ENCODE measurements at regions not wholly inside any gene's neighbourhood (a gene's known extent, or its start where the extent isn't known, plus 50 kb on each side); places are given as distances from the start of the nearest gene placed in this dataset.
"Not testable (repeated sequence)": the region's sequence is repeated elsewhere in the genome, so short reads cannot be mapped to it uniquely, and the experiment has no call there.

- H3K27me3 ChIP-seq (ENCODE audit: control insufficient read depth, insufficient read depth): no peaks in the 10 kb centered on the region
- DNase-seq (no peak), ATAC-seq (no peak)
- H3K9me3 ChIP-seq (ENCODE audit: control insufficient read depth, low read length): no peaks in the 10 kb centered on the region
- no peak overlapping the region for H3K27ac ChIP-seq (ENCODE audit: low read length)
- no peak overlapping the region for H3K4me3 ChIP-seq (ENCODE audit: low read length)
- 78% methylated on average over 4 of the region's 4 CpGs for WGBS
- H3K4me1 ChIP-seq (ENCODE audit: control insufficient read depth, insufficient read depth, low read length): no peaks in the 10 kb centered on the region
- intact Hi-C loops (cut with DNase I): no loop called here
Observed at GRCh38 chr17:5962371-5962770, 107.8 kb upstream of the WSCD1 start.

GRCh38 chr17:5971969-5972368 is 98.2 kb upstream of the WSCD1 start:
- intact Hi-C loops (cut with DNase I): no loop called here

GRCh38 chr17:5973410-5973809 is 96.8 kb upstream of the WSCD1 start:
- Histone ChIP-seq H3K4me3 (ENCODE audit: low read length) (no peak overlapping the region), H3K4me1 (ENCODE audit: control insufficient read depth, insufficient read depth, low read length) (no peaks in the 10 kb centered on the region), H3K9me3 (ENCODE audit: control insufficient read depth, low read length) (peaks cover 9% of the 10 kb centered on the region), H3K27ac (ENCODE audit: low read length) (no peak overlapping the region), H3K27me3 (ENCODE audit: control insufficient read depth, insufficient read depth) (no peaks in the 10 kb centered on the region)
- ATAC-seq (no peak), DNase-seq (no peak)
- intact Hi-C loops (cut with DNase I): no loop called here
- 68% methylated on average over 3 of the region's 3 CpGs for WGBS

More at GRCh38 chr17:5971969-5972368, 98.2 kb upstream of the WSCD1 start:
- Histone ChIP-seq H3K27ac (ENCODE audit: low read length) (no peak overlapping the region), H3K9me3 (ENCODE audit: control insufficient read depth, low read length) (peaks cover 9% of the 10 kb centered on the region), H3K27me3 (ENCODE audit: control insufficient read depth, insufficient read depth) (no peaks in the 10 kb centered on the region), H3K4me1 (ENCODE audit: control insufficient read depth, insufficient read depth, low read length) (no peaks in the 10 kb centered on the region), H3K4me3 (ENCODE audit: low read length) (no peak overlapping the region)
- ATAC-seq (no peak), DNase-seq (no peak)
- WGBS: 59% methylated on average over 1 of the region's 1 CpG

- no peak overlapping the region for H3K4me3 ChIP-seq (ENCODE audit: low read length)
- no peaks in the 10 kb centered on the region for H3K4me1 ChIP-seq (ENCODE audit: control insufficient read depth, insufficient read depth, low read length)
- ATAC-seq (no peak), DNase-seq (no peak)
- intact Hi-C loops (cut with DNase I): no loop called here
- peaks cover 9% of the 10 kb centered on the region for H3K9me3 ChIP-seq (ENCODE audit: control insufficient read depth, low read length)
- H3K27me3 ChIP-seq (ENCODE audit: control insufficient read depth, insufficient read depth): no peaks in the 10 kb centered on the region
- WGBS: 21% methylated on average over 3 of the region's 3 CpGs
- no peak overlapping the region for H3K27ac ChIP-seq (ENCODE audit: low read length)
Observed at GRCh38 chr17:5975661-5976060, 94.5 kb upstream of the WSCD1 start.

GRCh38 chr17:5976251-5976650 is 93.9 kb upstream of the WSCD1 start:
- WGBS: 43% methylated on average over 6 of the region's 6 CpGs
- intact Hi-C loops (cut with DNase I): no loop called here
- DNase-seq (no peak), ATAC-seq (no peak)
- H3K4me3 ChIP-seq (ENCODE audit: low read length): no peak overlapping the region
- peaks cover 9% of the 10 kb centered on the region for H3K9me3 ChIP-seq (ENCODE audit: control insufficient read depth, low read length)
- H3K4me1 ChIP-seq (ENCODE audit: control insufficient read depth, insufficient read depth, low read length): no peaks in the 10 kb centered on the region
- no peaks in the 10 kb centered on the region for H3K27me3 ChIP-seq (ENCODE audit: control insufficient read depth, insufficient read depth)
- H3K27ac ChIP-seq (ENCODE audit: low read length): no peak overlapping the region

- no peaks in the 10 kb centered on the region for H3K27me3 ChIP-seq (ENCODE audit: control insufficient read depth, insufficient read depth)
- intact Hi-C loops (cut with DNase I): no loop called here
- no peaks in the 10 kb centered on the region for H3K4me1 ChIP-seq (ENCODE audit: control insufficient read depth, insufficient read depth, low read length)
- H3K27ac ChIP-seq (ENCODE audit: low read length): no peak overlapping the region
- WGBS: 68% methylated on average over 7 of the region's 7 CpGs
- DNase-seq (no peak), ATAC-seq (no peak)
- no peak overlapping the region for H3K4me3 ChIP-seq (ENCODE audit: low read length)
- peaks cover 3% of the 10 kb centered on the region for H3K9me3 ChIP-seq (ENCODE audit: control insufficient read depth, low read length)
Observed at GRCh38 chr17:5978496-5978895, 91.7 kb upstream of the WSCD1 start.

- Histone ChIP-seq H3K4me3 (ENCODE audit: low read length) (no peak overlapping the region), H3K27ac (ENCODE audit: low read length) (no peak overlapping the region), H3K27me3 (ENCODE audit: control insufficient read depth, insufficient read depth) (peaks cover 3% of the 10 kb centered on the region), H3K9me3 (ENCODE audit: control insufficient read depth, low read length) (no peaks in the 10 kb centered on the region), H3K4me1 (ENCODE audit: control insufficient read depth, insufficient read depth, low read length) (no peaks in the 10 kb centered on the region)
- DNase-seq: no peak
- ATAC-seq: no peak
- 79% methylated on average over 6 of the region's 6 CpGs for WGBS
- intact Hi-C loops (cut with DNase I): no loop called here
Observed at GRCh38 chr17:5980941-5981340, 89.2 kb upstream of the WSCD1 start.

- peaks cover 3% of the 10 kb centered on the region for H3K27me3 ChIP-seq (ENCODE audit: control insufficient read depth, insufficient read depth)
- intact Hi-C loops (cut with DNase I): no loop called here
- ATAC-seq: no peak
- no peak for DNase-seq
- no peak overlapping the region for H3K4me3 ChIP-seq (ENCODE audit: low read length)
- H3K27ac ChIP-seq (ENCODE audit: low read length): no peak overlapping the region
- H3K9me3 ChIP-seq (ENCODE audit: control insufficient read depth, low read length): no peaks in the 10 kb centered on the region
- WGBS: 84% methylated on average over 2 of the region's 2 CpGs
- no peaks in the 10 kb centered on the region for H3K4me1 ChIP-seq (ENCODE audit: control insufficient read depth, insufficient read depth, low read length)
Observed at GRCh38 chr17:5986644-5987043, 83.5 kb upstream of the WSCD1 start.

GRCh38 chr17:6000426-6000825 is 69.8 kb upstream of the WSCD1 start:
- H3K27me3 ChIP-seq (ENCODE audit: control insufficient read depth, insufficient read depth): peaks cover 2% of the 10 kb centered on the region
- peaks cover 4% of the 10 kb centered on the region for H3K9me3 ChIP-seq (ENCODE audit: control insufficient read depth, low read length)
- ATAC-seq (no peak), DNase-seq (no peak)
- intact Hi-C loops (cut with DNase I): no loop called here
- no peak overlapping the region for H3K27ac ChIP-seq (ENCODE audit: low read length)
- 64% methylated on average over 4 of the region's 4 CpGs for WGBS
- no peak overlapping the region for H3K4me3 ChIP-seq (ENCODE audit: low read length)
- no peaks in the 10 kb centered on the region for H3K4me1 ChIP-seq (ENCODE audit: control insufficient read depth, insufficient read depth, low read length)

- H3K9me3 ChIP-seq (ENCODE audit: control insufficient read depth, low read length); ATAC-seq; H3K4me3 ChIP-seq (ENCODE audit: low read length); H3K4me1 ChIP-seq (ENCODE audit: control insufficient read depth, insufficient read depth, low read length); H3K27ac ChIP-seq (ENCODE audit: low read length); DNase-seq; H3K27me3 ChIP-seq (ENCODE audit: control insufficient read depth, insufficient read depth); intact Hi-C loops (cut with DNase I): not testable (repeated sequence)
- WGBS: 74% methylated on average over 6 of the region's 6 CpGs
Observed at GRCh38 chr17:6003221-6003620, 67.0 kb upstream of the WSCD1 start.

- H3K27ac ChIP-seq (ENCODE audit: low read length): no peak overlapping the region
- H3K4me3 ChIP-seq (ENCODE audit: low read length): no peak overlapping the region
- H3K9me3 ChIP-seq (ENCODE audit: control insufficient read depth, low read length): no peaks in the 10 kb centered on the region
- intact Hi-C loops (cut with DNase I): no loop called here
- 87% methylated on average over 6 of the region's 6 CpGs for WGBS
- no peaks in the 10 kb centered on the region for H3K27me3 ChIP-seq (ENCODE audit: control insufficient read depth, insufficient read depth)
- DNase-seq (no peak), ATAC-seq (no peak)
- H3K4me1 ChIP-seq (ENCODE audit: control insufficient read depth, insufficient read depth, low read length): no peaks in the 10 kb centered on the region
Observed at GRCh38 chr17:6005939-6006338, 64.2 kb upstream of the WSCD1 start.

- H3K27me3 ChIP-seq (ENCODE audit: control insufficient read depth, insufficient read depth): peaks cover 2% of the 10 kb centered on the region
- intact Hi-C loops (cut with DNase I): no loop called here
- no peak for DNase-seq
- H3K4me3 ChIP-seq (ENCODE audit: low read length): no peak overlapping the region
- 44% methylated on average over 1 of the region's 1 CpG for WGBS
- H3K9me3 ChIP-seq (ENCODE audit: control insufficient read depth, low read length): no peaks in the 10 kb centered on the region
- H3K4me1 ChIP-seq (ENCODE audit: control insufficient read depth, insufficient read depth, low read length): no peaks in the 10 kb centered on the region
- ATAC-seq: no peak
- no peak overlapping the region for H3K27ac ChIP-seq (ENCODE audit: low read length)
Observed at GRCh38 chr17:6011206-6011605, 59.0 kb upstream of the WSCD1 start.
